IMR-90 (cell line): ENCODE measurements at regions not wholly inside any gene's neighbourhood (a gene's known extent, or its start where the extent isn't known, plus 50 kb on each side); places are given as distances from the start of the nearest gene placed in this dataset.

ENCODE experiments used
- ATAC-seq: fragments of 200-7000 bp; cut with Tn5 transposase; 2 replicates; pipeline ENCODE4 v1.9.1; 2020; ENCODE audit warnings: low read depth, mild to moderate bottlenecking, moderate library complexity
- BruUV-seq: library from RNA; stranded (reverse); fragments of 400-500 nt; replicated peaks from 2 replicates; lab custom pipeline; 2021; lab: Mats Ljungman, UMichigan
- CTCF ChIA-PET: fragments of 300-600 bp; formaldehyde crosslinking; extraction: SDS; loops from one replicate; lab custom pipeline; 2021; ENCODE audit warnings: antibody characterized with exemption; lab: Yijun Ruan, JAX
- POLR2A ChIA-PET: fragments of 300-600 bp; sonication (Branson Sonifier 250); formaldehyde crosslinking; loops from one replicate; lab custom pipeline; 2022; ENCODE audit warnings: antibody characterized with exemption; ENCODE audit not compliant: unreplicated experiment; lab: Charles Lee
- DNase-seq: peaks from one replicate; pipeline ENCODE4 v3.0.0; 2013
- H2AFZ ChIP-seq: replicated peaks from 2 replicates; pipeline ENCODE3; 2013; ENCODE audit warnings: low read length, mild to moderate bottlenecking; ENCODE audit not compliant: poor library complexity
- H2AK5ac ChIP-seq: 2 replicates; pipeline ENCODE4 v1.6.1; 2013; ENCODE audit warnings: low read depth, low read length, inconsistent platforms
- H2AK9ac ChIP-seq: replicated peaks from 2 replicates; pipeline ENCODE3; 2013; ENCODE audit warnings: mild to moderate bottlenecking, low read depth, low read length, moderate library complexity; ENCODE audit not compliant: poor library complexity
- H2BK120ac ChIP-seq: 2 replicates; pipeline ENCODE4 v1.6.1; 2013; ENCODE audit warnings: low read depth, low read length, inconsistent platforms
- H2BK15ac ChIP-seq: 3 replicates; pipeline ENCODE4 v1.6.1; 2013; ENCODE audit warnings: low read depth, low read length, inconsistent platforms
- H2BK20ac ChIP-seq: 2 replicates; pipeline ENCODE4 v1.6.1; 2013; ENCODE audit warnings: low read depth, mild to moderate bottlenecking, inconsistent platforms, low read length, moderate library complexity
- H2BK5ac ChIP-seq: 2 replicates; pipeline ENCODE4 v1.6.1; 2013; ENCODE audit warnings: mild to moderate bottlenecking, low read depth, low read length, inconsistent platforms; ENCODE audit not compliant: poor library complexity, severe bottlenecking
- H3K14ac ChIP-seq: replicated peaks from 2 replicates; pipeline ENCODE4 v1.6.1; 2013; ENCODE audit warnings: low read depth, low read length, inconsistent platforms
- H3K18ac ChIP-seq: 2 replicates; pipeline ENCODE4 v1.6.1; 2013; ENCODE audit warnings: low read depth, low read length, control low read depth
- H3K23ac ChIP-seq: 2 replicates; pipeline ENCODE4 v1.6.1; 2013; ENCODE audit warnings: low read depth, low read length, inconsistent platforms
- H3K27ac ChIP-seq: 2 replicates; pipeline ENCODE4 v1.5.1; 2013; ENCODE audit warnings: mild to moderate bottlenecking, control low read depth, low read length; ENCODE audit not compliant: insufficient read depth
- H3K27me3 ChIP-seq: 2 replicates; pipeline ENCODE4 v1.6.1; 2013; ENCODE audit warnings: low read length; ENCODE audit not compliant: control insufficient read depth, insufficient read depth
- H3K36me3 ChIP-seq: 2 replicates; pipeline ENCODE4 v1.6.1; 2013; ENCODE audit warnings: low read length, mixed read lengths; ENCODE audit not compliant: control insufficient read depth, insufficient read depth
- H3K4ac ChIP-seq: 2 replicates; pipeline ENCODE4 v1.6.1; 2013; ENCODE audit warnings: low read depth, low read length, inconsistent platforms
- H3K4me1 ChIP-seq: 2 replicates; pipeline ENCODE4 v1.6.1; 2013; ENCODE audit warnings: low read length, mixed read lengths; ENCODE audit not compliant: control insufficient read depth, insufficient read depth
- H3K4me2 ChIP-seq: 2 replicates; pipeline ENCODE4 v1.6.1; 2013; ENCODE audit warnings: low read depth, mild to moderate bottlenecking, control low read depth, low read length, moderate library complexity
- H3K4me3 ChIP-seq: 2 replicates; pipeline ENCODE4 v1.5.1; 2013; ENCODE audit warnings: low read depth, mild to moderate bottlenecking, control low read depth, low read length, moderate library complexity; ENCODE audit not compliant: insufficient read depth
- H3K56ac ChIP-seq: 2 replicates; pipeline ENCODE4 v1.6.1; 2013; ENCODE audit warnings: low read length, inconsistent platforms; ENCODE audit not compliant: insufficient read depth; ENCODE audit errors: extremely low read depth
- H3K79me1 ChIP-seq, 2 experiments: 2 replicates each; pipeline ENCODE4 v1.6.1; 2013; ENCODE audit warnings: low read length in 2 of 2, inconsistent platforms in 1 of 2, low read depth in 1 of 2
- H3K9ac ChIP-seq: 2 replicates; pipeline ENCODE4 v1.6.1; 2013; ENCODE audit warnings: low read depth, low read length, control low read depth
- H3K9me1 ChIP-seq: 2 replicates; pipeline ENCODE4 v1.6.1; 2013; ENCODE audit warnings: low read length, inconsistent platforms; ENCODE audit not compliant: insufficient read depth
- H3K9me3 ChIP-seq: 2 replicates; pipeline ENCODE4 v1.6.1; 2013; ENCODE audit warnings: low read length; ENCODE audit not compliant: control insufficient read depth, insufficient read depth
- H4K20me1 ChIP-seq: 2 replicates; pipeline ENCODE4 v1.6.1; 2013; ENCODE audit warnings: low read length, inconsistent platforms; ENCODE audit not compliant: insufficient read depth
- H4K5ac ChIP-seq: 2 replicates; pipeline ENCODE4 v1.6.1; 2013; ENCODE audit warnings: mild to moderate bottlenecking, low read depth, low read length, control low read depth
- H4K8ac ChIP-seq, 2 experiments: 2 replicates each; pipeline ENCODE4 v1.6.1; 2013; ENCODE audit warnings: low read depth in 2 of 2, low read length in 2 of 2, control low read depth in 1 of 2, inconsistent platforms in 1 of 2
- H4K91ac ChIP-seq: 2 replicates; pipeline ENCODE4 v1.6.1; 2013; ENCODE audit warnings: low read depth, low read length, inconsistent platforms; ENCODE audit not compliant: insufficient read depth
- BHLHE40 ChIP-seq: fragments of 150-350 bp; IDR thresholded peaks from 2 replicates; pipeline ENCODE4 v1.6.1; 2016; ENCODE audit warnings: mild to moderate bottlenecking, low read depth, low read length
- CEBPB ChIP-seq: IDR thresholded peaks from 2 replicates; pipeline ENCODE4 v1.6.1; 2012; ENCODE audit warnings: low read depth, low read length, improper control_type of control experiment
- CHD1 ChIP-seq: IDR thresholded peaks from 2 replicates; pipeline ENCODE4 v1.6.1; 2012; ENCODE audit warnings: low read depth, low read length, improper control_type of control experiment
- FOS ChIP-seq: fragments of 150-350 bp; IDR thresholded peaks from 2 replicates; pipeline ENCODE4 v1.6.1; 2016; ENCODE audit warnings: low read depth, low read length
- MAFK ChIP-seq: IDR thresholded peaks from 2 replicates; pipeline ENCODE4 v1.6.1; 2012; ENCODE audit warnings: low read depth, low read length, improper control_type of control experiment
- NFE2L2 ChIP-seq: fragments of 150-350 bp; IDR thresholded peaks from 2 replicates; pipeline ENCODE4 v1.6.1; 2016; ENCODE audit warnings: low read depth, mild to moderate bottlenecking, low read length
- POLR2A ChIP-seq: IDR thresholded peaks from 2 replicates; pipeline ENCODE4 v1.6.1; 2012; ENCODE audit warnings: mild to moderate bottlenecking, low read depth, low read length
- RAD21 ChIP-seq: IDR thresholded peaks from 2 replicates; pipeline ENCODE4 v1.6.1; 2012; ENCODE audit warnings: low read length, improper control_type of control experiment
- RCOR1 ChIP-seq: IDR thresholded peaks from 2 replicates; pipeline ENCODE4 v1.6.1; 2012; ENCODE audit warnings: mild to moderate bottlenecking, low read length, improper control_type of control experiment; ENCODE audit not compliant: insufficient replicate concordance
- RFX5 ChIP-seq: IDR thresholded peaks from 2 replicates; pipeline ENCODE4 v1.8.0; 2012; ENCODE audit warnings: low read depth, mild to moderate bottlenecking, low read length, moderate library complexity
- WGBS, 2 experiments: methylation state at CpG; one replicate each; pipeline versions ENCODE4 v1.1.5 to v1.1.7; 2013; ENCODE audit warnings: missing lambda C conversion rate in 2 of 2; ENCODE audit not compliant: insufficient read length in 1 of 2; ENCODE audit errors: extremely low coverage in 2 of 2; 5-methylcytosine and 5-hydroxymethylcytosine counted together
- dilution Hi-C: fragments of 300-500 bp; cut with HindIII; formaldehyde crosslinking; loops from one replicate; pipeline ENCODE4 v1.14.3; 2018; ENCODE audit warnings: low sequenced_read_pairs; ENCODE audit not compliant: unreplicated experiment
- in situ Hi-C: fragments of 300-500 bp; cut with MboI; formaldehyde crosslinking; loops from 3 replicates; pipeline ENCODE4 v1.14.3; 2019; ENCODE audit warnings: low sequenced_read_pairs, inconsistent platforms, mixed read lengths
- intact Hi-C: fragments of 100-400 bp; cut with micrococcal nuclease; formaldehyde crosslinking; loops from 2 replicates; pipeline ENCODE4 v1.10.0; 2022
- TF ChIP-seq, protein P1 (sequence below): fragments of 150-350 bp; IDR thresholded peaks from 2 replicates; pipeline ENCODE4 v1.6.1; 2017; ENCODE audit warnings: mild to moderate bottlenecking, antibody characterized with exemption, low read length, low read depth
- TF ChIP-seq, protein P2 (sequence below): fragments of 150-350 bp; IDR thresholded peaks from 2 replicates; pipeline ENCODE4 v1.6.1; 2016; ENCODE audit warnings: low read depth, mild to moderate bottlenecking, low read length, moderate library complexity, borderline replicate concordance

DNA sequence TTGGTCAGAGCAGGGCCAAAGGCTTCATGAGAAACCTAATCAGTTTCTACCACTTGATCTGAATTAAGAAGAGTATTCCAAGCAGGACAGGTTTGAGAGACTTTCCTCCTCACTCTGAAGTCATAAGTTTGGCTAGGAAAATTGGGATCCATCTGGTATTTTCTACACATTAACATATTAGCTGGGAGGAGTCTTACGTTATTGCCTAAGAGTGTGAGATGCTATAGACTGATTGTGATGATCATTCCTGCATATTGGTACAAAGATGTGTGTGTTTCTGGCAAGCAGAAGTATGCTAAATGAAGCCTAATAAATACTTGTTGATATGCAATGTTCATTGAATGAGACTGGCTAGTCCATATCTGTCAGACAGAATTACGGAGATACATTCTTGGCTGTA, 73.5 kb upstream of the RASGRP1 start:
- Histone ChIP-seq H3K4me3 (no peak overlapping the region), H3K4ac (no peak overlapping the region), H3K27ac (no peak overlapping the region), H3K79me1 (no peaks in the 10 kb centered on the region), H2AK9ac (no peak overlapping the region), H3K36me3 (no peaks in the 10 kb centered on the region), H2BK5ac (no peak overlapping the region), H3K23ac (no peak overlapping the region), H3K9ac (no peak overlapping the region), H2BK20ac (no peak overlapping the region), H3K14ac (no peak overlapping the region), H2AFZ (no peak overlapping the region), H4K5ac (no peak overlapping the region), H2AK5ac (no peak overlapping the region), H3K9me3 (no peaks in the 10 kb centered on the region), H3K56ac (no peak overlapping the region), H3K4me1 (no peaks in the 10 kb centered on the region), H4K20me1 (no peaks in the 10 kb centered on the region), H3K18ac (no peak overlapping the region), H4K8ac (no peak overlapping the region), H4K91ac (no peak overlapping the region), H3K27me3 (peaks cover 51% of the 10 kb centered on the region), H3K4me2 (no peak overlapping the region), H3K9me1 (no peaks in the 10 kb centered on the region), H2BK120ac (no peak overlapping the region), H2BK15ac (no peak overlapping the region)
- DNase-seq (no peak), ATAC-seq (no peak)
- dilution Hi-C loops: no loop called here
- in situ Hi-C loops: no loop called here
- ChIA-PET POLR2A (no interaction called here), CTCF (interaction anchor here (1.1 kb wide), 1 partner anchor 14 kb away, joined by 3 read pairs; no protein-coding TSS in a partner anchor)
- 75% methylated on average over 1 of the region's 2 CpGs; no CpG with 5 or more reads in 1 of the 2 experiments for WGBS, 2 experiments
- no TSS peak for BruUV-seq
- intact Hi-C loops: no loop called here
- no peak for TF ChIP-seq RCOR1
- no peak for TF ChIP-seq FOS
- TF ChIP-seq, protein P1, sequence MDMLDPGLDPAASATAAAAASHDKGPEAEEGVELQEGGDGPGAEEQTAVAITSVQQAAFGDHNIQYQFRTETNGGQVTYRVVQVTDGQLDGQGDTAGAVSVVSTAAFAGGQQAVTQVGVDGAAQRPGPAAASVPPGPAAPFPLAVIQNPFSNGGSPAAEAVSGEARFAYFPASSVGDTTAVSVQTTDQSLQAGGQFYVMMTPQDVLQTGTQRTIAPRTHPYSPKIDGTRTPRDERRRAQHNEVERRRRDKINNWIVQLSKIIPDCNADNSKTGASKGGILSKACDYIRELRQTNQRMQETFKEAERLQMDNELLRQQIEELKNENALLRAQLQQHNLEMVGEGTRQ: no peak
- no peak for TF ChIP-seq NFE2L2
- no peak for TF ChIP-seq CEBPB
- no peak for TF ChIP-seq RFX5
- TF ChIP-seq, protein P2, sequence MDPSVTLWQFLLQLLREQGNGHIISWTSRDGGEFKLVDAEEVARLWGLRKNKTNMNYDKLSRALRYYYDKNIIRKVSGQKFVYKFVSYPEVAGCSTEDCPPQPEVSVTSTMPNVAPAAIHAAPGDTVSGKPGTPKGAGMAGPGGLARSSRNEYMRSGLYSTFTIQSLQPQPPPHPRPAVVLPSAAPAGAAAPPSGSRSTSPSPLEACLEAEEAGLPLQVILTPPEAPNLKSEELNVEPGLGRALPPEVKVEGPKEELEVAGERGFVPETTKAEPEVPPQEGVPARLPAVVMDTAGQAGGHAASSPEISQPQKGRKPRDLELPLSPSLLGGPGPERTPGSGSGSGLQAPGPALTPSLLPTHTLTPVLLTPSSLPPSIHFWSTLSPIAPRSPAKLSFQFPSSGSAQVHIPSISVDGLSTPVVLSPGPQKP: no peak
- TF ChIP-seq BHLHE40: no peak
- TF ChIP-seq MAFK: no peak
- TF ChIP-seq POLR2A: no peak
- TF ChIP-seq RAD21: no peak
- no peak for TF ChIP-seq CHD1
